SU-DHL-6 (cell line): ENCODE measurements at regions not wholly inside any gene's neighbourhood (a gene's known extent, or its start where the extent isn't known, plus 50 kb on each side); places are given as distances from the start of the nearest gene placed in this dataset.

Source experiments
- H2AFZ ChIP-seq: fragments of 200-600 bp; sonication (generic); 2 replicates; pipeline ENCODE4 v1.6.1; 2014; ENCODE audit warnings: low read depth, mild to moderate bottlenecking, moderate library complexity, mixed read lengths, antibody characterized with exemption, low read length; ENCODE audit not compliant: severe bottlenecking
- H3F3A ChIP-seq: fragments of 200-600 bp; shearing (Covaris generic); 2 replicates; pipeline ENCODE4 v1.6.0; 2016; ENCODE audit warnings: antibody characterized with exemption, mild to moderate bottlenecking; ENCODE audit not compliant: insufficient read depth
- H3K27ac ChIP-seq: fragments of 200-600 bp; sonication (generic); 2 replicates; pipeline ENCODE4 v1.5.1; 2016; ENCODE audit warnings: low read depth, mild to moderate bottlenecking, low read length, moderate library complexity, mixed read lengths
- H3K27me3 ChIP-seq: fragments of 200-600 bp; sonication (generic), shearing (Covaris generic); 2 replicates; pipeline ENCODE4 v1.6.0; 2014; ENCODE audit warnings: mild to moderate bottlenecking, low read length
- H3K36me3 ChIP-seq: fragments of 200-600 bp; sonication (generic); 2 replicates; pipeline ENCODE4 v1.6.1; 2014; ENCODE audit warnings: mild to moderate bottlenecking, low read length, mixed read lengths
- H3K4me2 ChIP-seq: fragments of 300-600, 200-600 bp; shearing (Covaris generic), sonication (generic); 2 replicates; pipeline ENCODE4 v1.6.0; 2014; ENCODE audit warnings: low read length, low read depth, mild to moderate bottlenecking; ENCODE audit not compliant: poor library complexity, severe bottlenecking
- H3K4me3 ChIP-seq: fragments of 200-600 bp; sonication (generic); 2 replicates; pipeline ENCODE4 v1.5.1; 2014; ENCODE audit warnings: antibody characterized with exemption, low read length, mild to moderate bottlenecking, mixed read lengths; ENCODE audit not compliant: insufficient read depth, poor library complexity, severe bottlenecking
- H3K79me2 ChIP-seq: fragments of 200-600 bp; sonication (generic); 2 replicates; pipeline ENCODE4 v1.6.1; 2014; ENCODE audit warnings: mild to moderate bottlenecking, low read length, moderate library complexity; ENCODE audit not compliant: insufficient read depth
- H3K9ac ChIP-seq: fragments of 200-600 bp; sonication (generic); 2 replicates; pipeline ENCODE4 v1.7.0; 2014; ENCODE audit warnings: mild to moderate bottlenecking, low read length
- H3K9me2 ChIP-seq: fragments of 200-600 bp; sonication (generic); replicated peaks from 2 replicates; pipeline ENCODE4 v1.6.1; 2014; ENCODE audit warnings: low read length; ENCODE audit not compliant: insufficient read depth
- H3K9me3 ChIP-seq: fragments of 200-600 bp; sonication (generic); 2 replicates; pipeline ENCODE4 v1.6.1; 2014; ENCODE audit warnings: low read length, mixed read lengths; ENCODE audit not compliant: insufficient read depth
- H4K20me1 ChIP-seq: fragments of 200-600 bp; sonication (generic); 2 replicates; pipeline ENCODE4 v1.6.1; 2014; ENCODE audit warnings: low read depth, mild to moderate bottlenecking, antibody characterized with exemption, low read length, moderate library complexity, mixed read lengths
- CTCF ChIP-seq: fragments of 200-600 bp; sonication (generic); IDR thresholded peaks from one replicate; pipeline ENCODE4 v1.5.1; 2017; ENCODE audit warnings: antibody characterized with exemption, mild to moderate bottlenecking, low read length, moderate library complexity; ENCODE audit not compliant: insufficient read depth, poor library complexity, severe bottlenecking
- EZH2phosphoT487 ChIP-seq: fragments of 200-600 bp; sonication (generic), shearing (Covaris generic); conservative IDR thresholded peaks from 2 replicates; pipeline ENCODE4 v1.6.1; 2018; ENCODE audit warnings: mild to moderate bottlenecking, antibody characterized with exemption, low read length, moderate library complexity, mixed read lengths

GRCh38 chr7:106485031-106485551 is 175.9 kb downstream of the CCDC71L start:
- TF ChIP-seq EZH2phosphoT487 (no peak), CTCF (no peak)
- no peaks in the 10 kb centered on the region for H3K9me3 ChIP-seq
- H3K27ac ChIP-seq, result no peak overlapping the region
- no peaks in the 10 kb centered on the region for H3K79me2 ChIP-seq
- H2AFZ ChIP-seq, result no peak overlapping the region
- H3K4me2 ChIP-seq, result no peak overlapping the region
- H3K36me3 ChIP-seq, result no peaks in the 10 kb centered on the region
- H4K20me1 ChIP-seq, result no peaks in the 10 kb centered on the region
- no peaks in the 10 kb centered on the region for H3K27me3 ChIP-seq
- H3F3A ChIP-seq, result no peaks in the 10 kb centered on the region
- no peaks in the 10 kb centered on the region for H3K9me2 ChIP-seq
- no peak overlapping the region for H3K4me3 ChIP-seq
- no peak overlapping the region for H3K9ac ChIP-seq

- H3K36me3 ChIP-seq, result no peaks in the 10 kb centered on the region
- no peaks in the 10 kb centered on the region for H3K9me3 ChIP-seq
- H3K27ac ChIP-seq, result no peak overlapping the region
- no peak overlapping the region for H2AFZ ChIP-seq
- TF ChIP-seq CTCF, result no peak
- H3K79me2 ChIP-seq, result no peaks in the 10 kb centered on the region
- H3K9me2 ChIP-seq, result no peaks in the 10 kb centered on the region
- no peaks in the 10 kb centered on the region for H4K20me1 ChIP-seq
- H3F3A ChIP-seq, result no peaks in the 10 kb centered on the region
- H3K4me3 ChIP-seq, result no peak overlapping the region
- no peak overlapping the region for H3K4me2 ChIP-seq
- no peaks in the 10 kb centered on the region for H3K27me3 ChIP-seq
- H3K9ac ChIP-seq, result no peak overlapping the region
These were observed 176.4 kb downstream of the CCDC71L start for GRCh38 chr7:106484562-106484961.

GRCh38 chr7:106482091-106482490 is 178.9 kb downstream of the CCDC71L start:
- no peak for TF ChIP-seq CTCF
- no peak for TF ChIP-seq EZH2phosphoT487
- H3K36me3 ChIP-seq, result no peaks in the 10 kb centered on the region; the same call in 1 of the 2 replicates
- H3K4me2 ChIP-seq, result no peak overlapping the region
- no peaks in the 10 kb centered on the region for H3K27me3 ChIP-seq
- H3K9ac ChIP-seq, result no peak overlapping the region
- H4K20me1 ChIP-seq, result no peaks in the 10 kb centered on the region
- H3K9me2 ChIP-seq, result no peaks in the 10 kb centered on the region
- H3K27ac ChIP-seq, result no peak overlapping the region
- H3K9me3 ChIP-seq, result no peaks in the 10 kb centered on the region
- no peak overlapping the region for H3K4me3 ChIP-seq
- H3K79me2 ChIP-seq, result no peaks in the 10 kb centered on the region
- no peak overlapping the region for H2AFZ ChIP-seq
- H3F3A ChIP-seq, result no peaks in the 10 kb centered on the region

GRCh38 chr7:106480616-106481031 is 180.3 kb downstream of the CCDC71L start:
- Histone ChIP-seq H3K9me2 (no peaks in the 10 kb centered on the region), H3K27ac (no peak overlapping the region), H3K27me3 (no peaks in the 10 kb centered on the region), H3K4me3 (no peak overlapping the region), H3K36me3 (no peaks in the 10 kb centered on the region; the same call in 1 of the 2 replicates), H2AFZ (no peak overlapping the region), H4K20me1 (no peaks in the 10 kb centered on the region), H3K79me2 (no peaks in the 10 kb centered on the region), H3K4me2 (no peak overlapping the region), H3F3A (no peaks in the 10 kb centered on the region), H3K9ac (no peak overlapping the region), H3K9me3 (no peaks in the 10 kb centered on the region)
- TF ChIP-seq EZH2phosphoT487 (no peak), CTCF (no peak)
